H1 (cell line): ENCODE measurements at regions not wholly inside any gene's neighbourhood (a gene's known extent, or its start where the extent isn't known, plus 50 kb on each side); places are given as distances from the start of the nearest gene placed in this dataset.

Experiments used
- CBX5 ChIP-seq: fragments of 300-800, 300-1000 bp; sonication (generic); IDR thresholded peaks from 2 replicates; pipeline ENCODE4 v1.7.1; 2016; ENCODE audit warnings: antibody characterized with exemption, low read length, low read depth

GRCh38 chr12:28996688-28997087 is 152.4 kb upstream of the FAR2 start (continued):
- TF ChIP-seq CBX5, result no peak
